B cell (primary cell): ENCODE measurements at regions not wholly inside any gene's neighbourhood (a gene's known extent, or its start where the extent isn't known, plus 50 kb on each side); places are given as distances from the start of the nearest gene placed in this dataset.

Experiments used
- ATAC-seq: fragments of 200-7000 bp; cut with Tn5 transposase; one replicate; pipeline ENCODE4 v1.10.0; 2021; ENCODE audit warnings: low read depth, mild to moderate bottlenecking, moderate number of reproducible peaks, moderate library complexity
- CTCF ChIA-PET: fragments of 350-600 bp; sonication (Branson Sonifier 250); formaldehyde crosslinking; loops from one replicate; lab custom pipeline; 2021; ENCODE audit warnings: antibody characterized with exemption, inconsistent platforms; lab: Charles Lee
- POLR2A ChIA-PET: fragments of 350-600 bp; sonication (Branson Sonifier 250); formaldehyde crosslinking; loops from one replicate; lab custom pipeline; 2021; ENCODE audit warnings: antibody characterized with exemption; lab: Charles Lee
- DNase-seq: peaks from one replicate; pipeline ENCODE4 v3.0.0; 2013
- H2AFZ ChIP-seq: 2 replicates; pipeline ENCODE4 v1.6.1; 2012; ENCODE audit warnings: mild to moderate bottlenecking, low read depth, low read length; ENCODE audit not compliant: insufficient read depth, poor library complexity, severe bottlenecking
- H3K27ac ChIP-seq, 2 donors: 1 replicate in 1 of 2; 2 replicates in 1 of 2; pipeline ENCODE4 v1.5.1; 2012 to 2013; ENCODE audit warnings: low read length in 2 of 2, mild to moderate bottlenecking in 2 of 2, moderate library complexity in 1 of 2
- H3K27me3 ChIP-seq, 4 experiments: fragments of 200-600 bp in 1 of 4; sonication (generic) in 1 of 4; replicated peaks in 1 of 4; 1 replicate in 2 of 4; 2 replicates in 2 of 4; pipeline versions ENCODE4 v1.6.1 to v1.7.0; 2013 to 2016; ENCODE audit warnings: low read length in 3 of 4, mild to moderate bottlenecking in 2 of 4, mixed read lengths in 1 of 4, moderate library complexity in 1 of 4; ENCODE audit not compliant: insufficient read depth in 4 of 4, control insufficient read depth in 3 of 4; ENCODE audit errors: control extremely low read depth in 1 of 4
- H3K36me3 ChIP-seq, 2 experiments: replicated peaks in 1 of 2; 1 replicate in 1 of 2; 2 replicates in 1 of 2; pipeline versions ENCODE4 v1.6.1 to v1.7.1; 2013; ENCODE audit warnings: low read length in 1 of 2; ENCODE audit not compliant: insufficient read depth in 2 of 2, control insufficient read depth in 1 of 2; ENCODE audit errors: control extremely low read depth in 1 of 2, extremely low read depth in 1 of 2
- H3K4me1 ChIP-seq, 2 donors: fragments of 200-600 bp in 1 of 2; sonication (generic) in 1 of 2; 1 replicate in 1 of 2; 2 replicates in 1 of 2; pipeline versions ENCODE4 v1.5.1 to v1.6.1; 2013 to 2017; ENCODE audit warnings: low read length in 2 of 2; ENCODE audit not compliant: control insufficient read depth in 2 of 2, insufficient read depth in 2 of 2
- H3K4me2 ChIP-seq: replicated peaks from 2 replicates; pipeline ENCODE3; 2012; ENCODE audit warnings: mild to moderate bottlenecking, low read depth, low read length; ENCODE audit not compliant: poor library complexity, severe bottlenecking
- H3K4me3 ChIP-seq, 5 experiments: fragments of 200-600 bp in 1 of 5; sonication (generic) in 1 of 5; 1 replicate in 3 of 5; 2 replicates in 2 of 5; pipeline versions ENCODE4 v1.5.1 to v1.7.0; 2011 to 2016; ENCODE audit warnings: low read length in 4 of 5, mild to moderate bottlenecking in 4 of 5, low read depth in 2 of 5, control low read depth in 1 of 5, moderate library complexity in 1 of 5; ENCODE audit not compliant: insufficient read depth in 1 of 5; ENCODE audit errors: control extremely low read depth in 1 of 5, extremely low read depth in 1 of 5
- H3K79me2 ChIP-seq: fragments of 200-600 bp; sonication (generic); one replicate; pipeline ENCODE4 v1.6.0; 2016; ENCODE audit warnings: low read length; ENCODE audit not compliant: control insufficient read depth, insufficient read depth
- H3K9ac ChIP-seq: fragments of 200-600 bp; sonication (generic); 2 replicates; pipeline ENCODE4 v1.6.1; 2017; ENCODE audit warnings: mild to moderate bottlenecking, low read length, moderate library complexity
- H3K9me3 ChIP-seq, 3 donors: one replicate each; pipeline versions ENCODE4 v1.6.1 to v1.7.1; 2013; ENCODE audit warnings: low read length in 2 of 3; ENCODE audit not compliant: control insufficient read depth in 2 of 3, insufficient read depth in 1 of 3; ENCODE audit errors: control extremely low read depth in 1 of 3
- H4K20me1 ChIP-seq: 2 replicates; pipeline ENCODE4 v1.6.0; 2012; ENCODE audit warnings: mild to moderate bottlenecking, low read length; ENCODE audit not compliant: insufficient read depth, control insufficient read depth, poor library complexity, severe bottlenecking
- H3K27ac Mint-ChIP-seq: one replicate; pipeline ENCODE4 v1.8.0; 2021; ENCODE audit warnings: mixed read lengths
- H3K27me3 Mint-ChIP-seq: one replicate; pipeline ENCODE4 v1.8.0; 2021; ENCODE audit warnings: mixed read lengths
- H3K4me1 Mint-ChIP-seq: one replicate; pipeline ENCODE4 v1.8.0; 2021; ENCODE audit warnings: mixed read lengths
- H3K4me3 Mint-ChIP-seq: one replicate; pipeline ENCODE4 v1.8.0; 2021; ENCODE audit warnings: mixed read lengths
- H3K9me3 Mint-ChIP-seq: one replicate; pipeline ENCODE4 v1.8.0; 2022; ENCODE audit warnings: mixed read lengths; ENCODE audit not compliant: insufficient read depth
- EZH2 ChIP-seq: IDR thresholded peaks from 2 replicates; pipeline ENCODE4 v1.6.1; 2012; ENCODE audit warnings: borderline replicate concordance, low read depth, mild to moderate bottlenecking, moderate library complexity, low read length; ENCODE audit not compliant: insufficient read depth, poor library complexity, severe bottlenecking
- WGBS: methylation state at CpG from one replicate; pipeline ENCODE4 v1.1.5; 2013; ENCODE audit warnings: missing lambda C conversion rate; ENCODE audit not compliant: insufficient coverage; 5-methylcytosine and 5-hydroxymethylcytosine counted together
- intact Hi-C: fragments of 100-400 bp; cut with micrococcal nuclease; formaldehyde crosslinking; loops from one replicate; pipeline ENCODE4 v1.10.0; 2022
- TF ChIP-seq, protein P1 (sequence below): fragments of 200-600 bp; IDR thresholded peaks from one replicate; pipeline ENCODE4 v1.8.0; 2022; ENCODE audit warnings: antibody characterized with exemption, mild to moderate bottlenecking

DNA sequence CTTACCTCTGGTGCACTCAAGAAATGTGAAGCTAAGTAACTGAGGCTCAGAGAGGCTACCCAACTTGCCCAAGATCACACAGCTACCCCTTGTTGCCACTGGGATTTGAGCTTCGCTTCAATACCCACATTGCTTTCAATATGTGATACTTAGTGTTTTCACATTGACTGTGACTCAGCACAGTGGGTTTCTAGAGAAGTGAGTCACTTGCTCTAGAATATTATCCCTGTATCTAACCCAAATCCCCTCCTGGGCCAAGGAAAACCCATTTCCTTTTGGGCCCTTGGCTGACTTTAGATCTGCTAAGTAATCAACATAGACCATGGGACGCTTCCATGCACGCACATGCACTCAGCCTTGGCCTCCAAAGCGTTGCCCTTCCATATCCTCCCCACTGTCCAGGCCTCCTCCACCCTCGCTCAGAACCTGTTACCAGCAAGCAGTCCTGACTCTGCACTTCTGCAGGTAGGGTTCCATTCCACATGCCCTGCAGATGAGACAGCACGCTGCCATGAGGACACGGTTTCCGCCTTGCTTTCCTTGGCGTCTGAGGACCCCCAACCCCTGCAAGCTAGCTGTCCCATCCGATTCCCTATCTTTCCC is 87.7 kb upstream of the CHST15 start:
- ATAC-seq (no peak), DNase-seq (no peak)
- no peaks in the 10 kb centered on the region for H4K20me1 ChIP-seq
- H3K4me2 ChIP-seq: no peak overlapping the region
- H2AFZ ChIP-seq: no peak overlapping the region
- ChIA-PET CTCF (no interaction called here), POLR2A (no interaction called here)
- no peak overlapping the region for H3K27ac ChIP-seq
- no peaks in the 10 kb centered on the region for H3K27me3 ChIP-seq
- no peak overlapping the region for H3K9ac ChIP-seq
- H3K27ac Mint-ChIP-seq: no peak overlapping the region
- no peak overlapping the region for H3K4me3 ChIP-seq
- peaks cover 0 to 6% of the 10 kb centered on the region in 2 donors for H3K4me1 ChIP-seq
- no peaks in the 10 kb centered on the region for H3K9me3 Mint-ChIP-seq
- no peaks in the 10 kb centered on the region for H3K36me3 ChIP-seq
- no peak overlapping the region for H3K4me3 Mint-ChIP-seq
- whole genome bisulfite sequencing: 97% methylated on average over 8 of the region's 10 CpGs
- H3K27me3 Mint-ChIP-seq: no peaks in the 10 kb centered on the region
- intact Hi-C loops: no loop called here
- no peaks in the 10 kb centered on the region for H3K9me3 ChIP-seq
- TF ChIP-seq, protein P1, sequence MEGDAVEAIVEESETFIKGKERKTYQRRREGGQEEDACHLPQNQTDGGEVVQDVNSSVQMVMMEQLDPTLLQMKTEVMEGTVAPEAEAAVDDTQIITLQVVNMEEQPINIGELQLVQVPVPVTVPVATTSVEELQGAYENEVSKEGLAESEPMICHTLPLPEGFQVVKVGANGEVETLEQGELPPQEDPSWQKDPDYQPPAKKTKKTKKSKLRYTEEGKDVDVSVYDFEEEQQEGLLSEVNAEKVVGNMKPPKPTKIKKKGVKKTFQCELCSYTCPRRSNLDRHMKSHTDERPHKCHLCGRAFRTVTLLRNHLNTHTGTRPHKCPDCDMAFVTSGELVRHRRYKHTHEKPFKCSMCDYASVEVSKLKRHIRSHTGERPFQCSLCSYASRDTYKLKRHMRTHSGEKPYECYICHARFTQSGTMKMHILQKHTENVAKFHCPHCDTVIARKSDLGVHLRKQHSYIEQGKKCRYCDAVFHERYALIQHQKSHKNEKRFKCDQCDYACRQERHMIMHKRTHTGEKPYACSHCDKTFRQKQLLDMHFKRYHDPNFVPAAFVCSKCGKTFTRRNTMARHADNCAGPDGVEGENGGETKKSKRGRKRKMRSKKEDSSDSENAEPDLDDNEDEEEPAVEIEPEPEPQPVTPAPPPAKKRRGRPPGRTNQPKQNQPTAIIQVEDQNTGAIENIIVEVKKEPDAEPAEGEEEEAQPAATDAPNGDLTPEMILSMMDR: no peak
- TF ChIP-seq EZH2: no peak
- H3K79me2 ChIP-seq: no peaks in the 10 kb centered on the region
- peaks cover 4% of the 10 kb centered on the region for H3K4me1 Mint-ChIP-seq

DNA sequence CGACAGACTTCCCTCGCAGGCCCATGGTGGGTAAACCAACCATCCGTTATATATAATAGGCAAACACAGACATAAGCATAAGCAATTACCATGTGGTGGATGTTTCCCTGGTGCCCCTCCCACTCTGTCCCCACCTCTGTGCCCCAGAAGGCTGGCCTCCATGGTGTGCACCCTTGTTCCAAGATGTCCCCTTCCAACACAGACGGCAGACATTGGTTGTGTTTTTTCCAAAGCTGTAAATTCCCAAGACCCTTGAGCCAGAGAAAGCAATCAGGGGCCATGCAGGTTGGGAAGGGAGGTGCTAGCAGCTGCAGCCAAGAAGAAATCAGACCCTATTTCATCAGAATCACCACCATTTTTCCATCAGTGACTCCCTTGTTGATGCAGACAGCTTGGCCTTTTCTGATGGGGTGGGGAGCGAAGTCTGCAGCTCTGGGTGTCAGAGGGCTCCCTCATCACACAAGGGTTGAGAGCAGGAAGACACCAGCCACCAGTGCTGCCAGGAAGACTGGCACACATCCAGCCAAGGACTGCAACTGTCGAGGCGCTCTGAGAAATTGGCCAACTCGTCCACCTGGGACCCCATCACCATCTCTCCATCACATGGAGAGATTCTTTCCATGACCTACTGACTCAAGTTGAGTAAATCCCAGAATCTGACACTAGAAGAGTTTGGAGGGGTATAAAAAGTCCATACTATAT is 86.8 kb upstream of the CHST15 start:
- no peak overlapping the region for H3K27ac Mint-ChIP-seq
- no peaks in the 10 kb centered on the region for H4K20me1 ChIP-seq

More for the DNA sequence above, 86.8 kb upstream of the CHST15 start:
- Histone ChIP-seq H3K4me3 (no peak overlapping the region), H3K27me3 (no peaks in the 10 kb centered on the region), H3K9me3 (no peaks in the 10 kb centered on the region), H3K9ac (no peak overlapping the region), H3K36me3 (no peaks in the 10 kb centered on the region), H2AFZ (no peak overlapping the region), H3K27ac (no peak overlapping the region), H3K4me1 (peaks cover 8 to 14% of the 10 kb centered on the region in 2 donors), H3K79me2 (no peaks in the 10 kb centered on the region), H3K4me2 (no peak overlapping the region)
- intact Hi-C loops: no loop called here
- TF ChIP-seq, protein P1: no peak
- no peak for TF ChIP-seq EZH2
- WGBS: 90% methylated on average over 3 of the region's 8 CpGs
- no peak overlapping the region for H3K4me3 Mint-ChIP-seq
- DNase-seq (no peak), ATAC-seq (no peak)
- ChIA-PET POLR2A (no interaction called here), CTCF (interaction anchor here (0.6 kb wide), 1 partner anchor 638 kb away, joined by 3 read pairs; no protein-coding TSS in a partner anchor)
- peaks cover 8% of the 10 kb centered on the region for H3K4me1 Mint-ChIP-seq
- no peaks in the 10 kb centered on the region for H3K9me3 Mint-ChIP-seq
- H3K27me3 Mint-ChIP-seq: no peaks in the 10 kb centered on the region
